Esophagus mucosa (tissue), 1 donor: ENCODE measurements at regions not wholly inside any gene's neighbourhood (a gene's known extent, or its start where the extent isn't known, plus 50 kb on each side); places are given as distances from the start of the nearest gene placed in this dataset.

Experiments used
- ATAC-seq: fragments of 200-7000 bp; cut with Tn5 transposase; one replicate; pipeline ENCODE4 v1.9.1; 2020
- donor health status: DM: yes; HTN: yes; CAD: no.

DNA sequence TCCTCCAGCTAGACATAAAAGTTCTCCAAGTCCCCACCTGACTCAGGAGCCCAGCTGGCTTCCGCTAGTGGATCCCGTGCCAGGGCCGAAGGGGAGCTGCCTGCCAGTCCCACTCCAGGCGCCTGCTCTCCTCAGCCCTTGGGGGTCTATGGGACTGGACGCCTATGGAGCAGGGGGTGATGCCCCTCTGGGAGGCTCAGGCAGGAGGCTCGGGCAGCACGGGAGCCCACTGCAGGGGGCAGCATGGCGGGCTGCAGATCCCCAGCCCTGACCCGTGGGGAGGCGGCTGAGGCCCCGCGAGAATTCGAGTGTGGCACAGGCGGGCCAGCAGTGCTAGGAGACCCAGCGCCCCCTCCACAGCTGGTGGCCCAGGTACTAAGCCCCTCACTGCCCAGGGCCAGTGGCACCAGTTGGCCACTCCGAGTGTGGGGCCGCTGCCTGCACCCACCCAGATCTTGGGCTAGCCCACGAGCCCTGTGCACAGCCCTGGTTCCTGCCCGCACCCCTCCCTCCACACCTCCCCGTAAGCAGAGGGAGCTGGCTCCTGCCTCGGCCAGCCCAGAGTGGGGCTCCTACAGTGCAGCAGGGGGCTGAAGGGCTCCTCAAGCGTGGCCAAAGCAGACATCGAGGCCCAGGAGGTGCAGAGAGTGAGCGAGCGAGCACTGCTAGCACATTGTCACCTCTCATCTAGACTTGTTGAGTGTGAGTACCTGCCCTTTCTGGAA, 221.3 kb upstream of the NSMCE3 start:
- no peak for ATAC-seq

GRCh38 chr15:29480949-29481348, 211.3 kb upstream of the NSMCE3 start:
- ATAC-seq: no peak

GRCh38 chr15:29480278-29480677, 210.7 kb upstream of the NSMCE3 start:
- no peak for ATAC-seq

DNA sequence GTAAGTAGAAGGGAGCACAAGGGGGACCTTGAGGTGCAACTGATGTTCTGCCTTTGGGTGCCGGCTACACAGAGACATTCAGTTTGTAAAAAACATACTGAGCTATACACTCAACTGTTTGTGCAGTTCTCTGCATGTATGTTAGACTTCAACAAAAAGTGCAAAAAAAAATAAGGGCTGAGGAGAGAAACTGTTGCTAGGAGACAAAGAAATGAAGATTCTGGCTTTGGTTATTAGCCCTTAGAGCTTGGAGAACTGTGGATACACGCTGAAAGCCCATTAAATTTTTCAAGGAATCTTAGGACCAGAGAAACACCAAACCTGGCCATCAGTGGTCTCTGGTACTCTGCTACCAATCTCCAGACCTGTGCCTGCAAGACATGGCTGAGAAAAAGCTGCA, 207.6 kb upstream of the NSMCE3 start:
- ATAC-seq: no peak

DNA sequence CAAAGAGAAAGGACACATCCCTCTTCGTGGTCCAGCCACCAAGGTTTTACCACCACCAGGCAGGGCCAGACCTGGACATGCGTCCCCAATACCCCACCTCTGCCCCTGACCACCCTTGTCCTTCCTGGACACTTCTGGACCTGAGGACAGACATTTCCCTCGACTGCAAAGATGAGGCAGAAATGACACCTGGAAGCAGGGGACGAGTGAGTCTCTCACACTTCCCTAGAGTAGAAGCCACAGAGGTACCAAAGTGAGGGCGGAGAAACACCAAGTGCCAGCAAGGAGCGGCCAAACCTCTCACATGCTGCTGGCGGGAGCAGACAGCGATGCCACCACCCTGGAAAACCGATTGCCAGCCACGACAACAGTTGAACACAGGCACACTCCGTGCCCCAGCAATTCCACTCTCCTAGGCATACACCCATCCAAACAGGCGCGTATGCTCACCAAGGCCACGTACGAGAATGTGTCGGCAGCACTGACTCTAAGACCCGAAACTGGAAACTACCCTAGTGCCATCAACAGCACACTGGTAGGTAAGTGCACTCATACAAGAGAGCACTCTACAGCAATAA, 207.0 kb upstream of the NSMCE3 start:
- no peak for ATAC-seq

GRCh38 chr15:29475096-29475495, 205.5 kb upstream of the NSMCE3 start:
- no peak for ATAC-seq

GRCh38 chr15:29473621-29474105, 204.0 kb upstream of the NSMCE3 start:
- ATAC-seq: no peak

- no peak for ATAC-seq
Observed at GRCh38 chr15:29472901-29473445, 203.4 kb upstream of the NSMCE3 start.

DNA sequence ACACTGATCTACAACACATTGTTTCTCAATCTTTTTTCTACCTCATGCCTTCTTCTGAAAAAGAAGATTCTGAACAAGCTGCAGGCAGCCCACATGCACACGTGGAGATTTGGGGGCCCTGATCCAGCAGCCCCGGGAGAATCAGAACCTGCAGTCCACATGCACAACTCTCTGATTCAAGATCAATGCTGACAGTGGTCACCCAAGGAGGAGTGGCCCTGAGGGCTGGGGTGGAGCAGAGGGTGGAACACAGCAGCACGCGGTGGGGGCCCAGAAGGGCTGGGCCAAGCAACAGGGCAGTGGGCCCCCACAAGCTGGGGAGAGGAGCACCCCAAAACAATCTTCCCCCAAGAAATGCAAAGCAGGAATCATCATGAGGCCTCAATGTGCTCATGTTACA, 202.1 kb upstream of the NSMCE3 start:
- no peak for ATAC-seq

- no peak for ATAC-seq
Observed at GRCh38 chr15:29471306-29471705, 201.7 kb upstream of the NSMCE3 start.

DNA sequence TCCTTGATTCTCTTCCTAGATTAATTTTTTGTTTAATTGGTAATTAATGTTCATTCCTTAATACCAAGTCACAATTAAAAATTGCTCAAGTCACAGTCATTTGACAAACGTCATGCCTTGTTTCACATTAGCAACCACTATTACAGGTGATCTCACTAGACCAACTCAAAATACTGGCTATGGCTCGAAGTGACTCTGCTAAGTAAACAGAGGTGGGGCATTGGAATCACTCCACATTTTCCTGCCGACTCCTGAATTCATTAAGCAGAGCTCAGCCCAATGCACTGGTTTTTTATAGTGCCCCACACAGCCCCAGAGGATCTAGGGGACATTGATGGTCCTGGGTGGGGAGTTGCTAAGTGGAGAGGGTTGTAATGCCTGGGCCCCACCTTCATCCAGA, 201.2 kb upstream of the NSMCE3 start:
- peak; percentile 94 for ATAC-seq

DNA sequence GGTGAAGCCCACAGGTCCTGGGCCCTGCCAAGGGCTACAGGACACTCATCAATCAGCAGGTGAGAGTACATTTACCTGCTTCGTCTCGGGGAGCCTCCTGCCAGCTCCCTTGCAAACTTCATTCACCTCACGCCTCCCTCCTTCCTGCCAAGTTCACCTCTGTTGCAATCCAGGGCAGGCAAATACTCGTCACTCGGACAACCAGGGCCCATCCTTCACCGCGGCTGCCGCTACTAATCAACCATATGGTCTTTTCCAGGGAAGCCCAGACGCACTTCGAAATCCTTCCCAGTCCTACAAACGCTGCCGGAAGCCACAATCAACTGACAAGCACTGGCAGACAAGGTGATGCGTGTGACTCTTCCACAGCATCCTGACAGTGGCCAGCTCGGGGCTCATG, 200.7 kb upstream of the NSMCE3 start:
- peak; percentile 86 for ATAC-seq

DNA sequence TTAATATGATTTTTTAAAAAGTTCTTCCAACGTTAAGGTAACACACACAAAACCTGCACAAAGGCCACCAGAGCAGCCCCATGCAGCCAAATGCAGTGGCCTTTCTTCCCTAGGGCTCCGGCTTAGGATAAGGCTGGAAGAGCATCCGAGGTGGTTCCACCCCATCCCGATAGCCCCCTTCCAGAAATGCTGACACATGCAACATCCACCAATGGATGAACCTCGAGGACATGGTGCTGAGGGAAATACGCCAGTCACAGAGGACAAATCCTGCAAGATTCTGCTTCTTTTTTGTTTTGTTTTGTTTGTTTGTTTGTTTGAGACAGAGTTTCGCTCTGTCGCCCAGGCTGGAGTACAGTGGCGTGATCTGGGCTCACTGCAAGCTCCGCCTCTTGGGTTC, 199.3 kb upstream of the NSMCE3 start:
- ATAC-seq: no peak

DNA sequence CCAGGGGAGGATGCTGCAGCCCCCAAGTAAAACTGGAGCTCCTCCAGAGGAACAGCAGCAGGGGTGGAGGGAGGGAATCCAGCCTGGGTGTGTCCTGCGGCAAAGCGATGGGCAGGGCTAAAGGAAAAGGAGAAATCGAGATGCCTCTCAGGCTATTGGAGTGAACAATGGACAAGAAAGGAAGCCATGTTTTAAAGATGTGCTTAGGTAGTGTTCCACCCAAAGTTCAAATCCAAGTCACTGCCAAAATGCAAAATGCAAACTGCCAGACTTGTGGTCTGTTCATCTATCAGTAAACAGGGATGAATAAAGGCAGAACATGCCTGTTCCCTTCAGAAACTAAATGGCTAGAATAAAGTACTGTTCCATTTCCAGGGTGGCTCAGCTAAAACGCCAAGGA, 197.5 kb upstream of the NSMCE3 start:
- ATAC-seq: no peak

DNA sequence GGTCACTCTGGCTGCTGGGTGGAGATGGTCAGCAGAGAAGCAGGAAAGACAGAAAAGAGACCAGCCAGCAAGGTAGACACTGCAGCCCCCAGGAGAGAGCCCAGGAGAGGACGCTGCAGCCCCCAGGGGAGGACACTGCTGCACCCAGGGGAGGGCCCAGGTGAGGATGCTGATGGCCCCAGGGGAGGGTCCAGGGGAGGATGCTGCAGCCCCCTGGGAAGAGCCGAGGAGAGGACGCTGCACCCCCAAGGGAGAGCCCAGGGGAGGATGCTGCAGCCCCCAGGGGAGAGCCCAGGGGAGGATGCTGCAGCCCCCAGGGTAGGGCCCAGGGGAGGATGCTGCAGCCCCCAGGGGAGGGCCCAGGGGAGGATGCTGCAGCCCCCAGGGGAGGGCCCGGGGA, 196.7 kb upstream of the NSMCE3 start:
- no peak for ATAC-seq

DNA sequence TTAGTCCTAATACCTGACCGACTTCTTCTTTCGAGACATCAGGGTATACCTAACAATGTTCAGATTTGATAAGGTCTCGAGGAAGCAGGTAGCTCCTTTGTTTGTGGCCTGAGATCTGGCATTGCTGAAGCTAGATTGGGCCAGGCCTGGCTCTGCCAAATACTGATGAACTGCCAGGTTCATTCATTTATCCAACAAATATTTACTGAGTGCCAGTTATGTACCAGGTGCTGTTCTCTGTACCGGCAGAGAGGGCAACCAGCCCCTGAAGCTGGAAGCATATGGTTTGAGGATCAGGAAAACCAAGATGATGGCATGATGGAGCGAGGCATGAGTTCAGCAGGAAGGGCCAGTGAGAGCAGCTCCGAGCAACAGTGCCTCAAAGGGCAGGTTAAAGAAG, 196.2 kb upstream of the NSMCE3 start:
- no peak for ATAC-seq

DNA sequence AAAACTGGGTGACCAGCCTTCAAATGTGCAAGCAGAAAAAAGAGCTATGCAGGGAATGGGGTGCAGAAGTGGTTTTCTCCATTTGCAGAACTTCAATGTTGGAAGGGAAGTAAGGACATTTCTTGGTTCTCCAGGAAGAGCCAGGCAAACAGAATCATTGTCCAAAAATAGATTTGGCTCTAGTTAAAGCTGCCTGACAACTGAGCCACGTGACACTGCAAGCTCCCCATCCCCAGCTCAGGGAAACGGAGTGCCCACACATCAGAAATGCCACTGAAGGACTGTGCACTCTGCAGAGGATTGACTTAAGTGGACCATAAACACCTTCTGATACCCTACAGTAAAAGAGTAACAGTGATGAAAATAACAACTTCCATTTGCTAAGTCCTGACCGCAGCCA, 195.6 kb upstream of the NSMCE3 start:
- ATAC-seq: no peak

- no peak for ATAC-seq
Observed at GRCh38 chr15:29461877-29462276, 192.3 kb upstream of the NSMCE3 start.

- no peak for ATAC-seq
Observed at GRCh38 chr15:29458361-29458760, 188.7 kb upstream of the NSMCE3 start.

DNA sequence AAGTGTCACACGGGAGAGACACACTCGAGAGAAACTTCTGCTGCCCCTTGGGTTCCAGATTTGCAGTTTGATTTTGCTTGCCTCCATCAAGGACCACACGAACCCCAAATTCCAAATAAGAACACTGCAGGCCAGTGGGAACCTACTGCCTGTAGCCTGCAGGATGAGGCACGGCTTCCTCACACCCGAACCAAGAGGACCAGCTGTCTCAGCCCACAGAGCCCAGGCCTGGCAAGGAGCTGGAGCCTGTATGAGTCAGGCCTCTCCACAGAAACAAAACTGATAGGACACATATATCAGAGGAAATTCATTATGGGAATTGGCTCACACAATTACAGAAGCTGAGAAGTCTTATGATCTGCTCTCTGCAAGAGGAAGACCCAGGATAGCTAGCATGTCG, 188.1 kb upstream of the NSMCE3 start:
- ATAC-seq: no peak

- ATAC-seq: no peak
Observed at GRCh38 chr15:29456964-29457363, 187.3 kb upstream of the NSMCE3 start.

DNA sequence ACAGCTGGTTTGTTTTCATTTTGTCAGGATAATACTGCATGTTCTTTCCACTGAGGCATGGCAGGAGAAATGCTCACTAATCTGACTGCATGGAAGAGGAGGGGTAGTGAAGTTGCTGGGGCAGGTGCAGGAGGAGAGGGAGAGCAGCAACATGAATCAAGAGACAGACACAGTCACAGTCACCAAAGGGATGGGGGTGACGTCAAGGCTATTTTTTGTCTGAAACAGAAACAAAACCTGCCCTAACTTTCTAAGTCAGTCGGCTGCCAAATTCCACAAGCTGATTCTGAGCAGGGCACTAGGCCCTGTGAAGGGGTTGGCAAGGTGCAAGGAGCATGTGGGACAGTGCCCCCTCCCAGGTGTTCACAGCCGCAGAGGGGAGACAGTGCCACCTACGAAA, 186.6 kb upstream of the NSMCE3 start:
- no peak for ATAC-seq

DNA sequence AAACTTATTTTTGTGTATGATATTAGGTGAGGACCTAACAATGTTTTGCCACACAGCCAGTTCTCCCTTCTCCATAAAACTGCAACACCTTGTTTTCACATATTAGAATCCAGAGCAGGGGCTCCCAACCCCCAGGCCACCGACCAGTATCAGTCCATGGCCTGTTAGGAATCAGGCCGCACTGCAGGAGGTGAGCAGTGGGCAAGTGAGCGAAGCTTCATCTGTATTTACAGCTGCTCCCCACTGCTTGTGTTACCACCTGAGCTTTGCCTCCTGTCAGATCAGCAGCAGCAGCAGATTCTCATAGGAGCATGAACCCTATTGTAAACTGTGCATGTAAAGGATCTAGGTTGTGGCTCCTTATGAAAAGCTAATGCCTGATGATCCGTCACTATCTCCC, 185.9 kb upstream of the NSMCE3 start:
- ATAC-seq: no peak

- ATAC-seq: no peak
Observed at GRCh38 chr15:29455055-29455454, 185.4 kb upstream of the NSMCE3 start.
